Activated naive CD8-positive, alpha-beta T cell treated with anti-CD3 and anti-CD28 coated beads, Interleukin-2, amount 10 ng/mL, durations not matched to agents 7 days and 5 days (primary cell): ENCODE measurements at regions not wholly inside any gene's neighbourhood (a gene's known extent, or its start where the extent isn't known, plus 50 kb on each side); places are given as distances from the start of the nearest gene placed in this dataset.

Experiments used
- ATAC-seq: fragments of 150-1000 bp; cut with Tn5 transposase; one replicate; pipeline ENCODE4 v1.10.0; 2021; ENCODE audit warnings: low read depth, moderate library complexity
- POLR2A ChIA-PET: fragments of 350-600 bp; sonication (Branson Sonifier 250); formaldehyde crosslinking; loops from one replicate; lab custom pipeline; 2021; ENCODE audit warnings: antibody characterized with exemption; lab: Charles Lee
- DNase-seq: peaks from one replicate; pipeline ENCODE4 v3.0.0; 2021
- H3K27ac Mint-ChIP-seq: one replicate; pipeline ENCODE4 v1.8.0; 2022; ENCODE audit warnings: mild to moderate bottlenecking, mixed read lengths
- H3K27me3 Mint-ChIP-seq: one replicate; pipeline ENCODE4 v1.8.0; 2022; ENCODE audit warnings: mild to moderate bottlenecking, moderate library complexity, mixed read lengths
- H3K36me3 Mint-ChIP-seq: one replicate; pipeline ENCODE4 v1.8.0; 2021; ENCODE audit warnings: mild to moderate bottlenecking, mixed read lengths
- H3K4me1 Mint-ChIP-seq: one replicate; pipeline ENCODE4 v1.8.0; 2021; ENCODE audit warnings: mixed read lengths
- H3K4me3 Mint-ChIP-seq: one replicate; pipeline ENCODE4 v1.8.0; 2022; ENCODE audit warnings: mild to moderate bottlenecking, moderate library complexity, mixed read lengths
- H3K9me3 Mint-ChIP-seq: one replicate; pipeline ENCODE4 v1.8.0; 2021; ENCODE audit warnings: mixed read lengths

GRCh38 chr12:115324949-115325593 lies 641.1 kb upstream of the TBX3 start:
- Mint-ChIP-seq H3K36me3 (no peaks in the 10 kb centered on the region), H3K27me3 (no peaks in the 10 kb centered on the region), H3K4me3 (no peak overlapping the region), H3K4me1 (no peaks in the 10 kb centered on the region), H3K9me3 (peaks cover 4% of the 10 kb centered on the region), H3K27ac (no peak overlapping the region)
- ATAC-seq, result no peak
- no peak for DNase-seq
- POLR2A ChIA-PET, result no interaction called here

- no peak for ATAC-seq
- Mint-ChIP-seq H3K9me3 (peaks cover 4% of the 10 kb centered on the region), H3K4me3 (no peak overlapping the region), H3K27ac (no peak overlapping the region), H3K27me3 (no peaks in the 10 kb centered on the region), H3K4me1 (no peaks in the 10 kb centered on the region), H3K36me3 (no peaks in the 10 kb centered on the region)
- POLR2A ChIA-PET, result no interaction called here
- DNase-seq, result no peak
These were observed 639.4 kb upstream of the TBX3 start for GRCh38 chr12:115323223-115323905.

- DNase-seq, result no peak
- Mint-ChIP-seq H3K9me3 (peaks cover 4% of the 10 kb centered on the region), H3K27ac (no peak overlapping the region), H3K36me3 (no peaks in the 10 kb centered on the region), H3K4me3 (no peak overlapping the region), H3K4me1 (no peaks in the 10 kb centered on the region), H3K27me3 (no peaks in the 10 kb centered on the region)
- ATAC-seq, result no peak
- POLR2A ChIA-PET, result no interaction called here
These were observed 638.3 kb upstream of the TBX3 start for GRCh38 chr12:115322275-115322674.

GRCh38 chr12:115320967-115321366 lies 637.0 kb upstream of the TBX3 start:
- no peaks in the 10 kb centered on the region for H3K36me3 Mint-ChIP-seq
- H3K27me3 Mint-ChIP-seq, result no peaks in the 10 kb centered on the region
- ATAC-seq (no peak), DNase-seq (no peak)
- no peaks in the 10 kb centered on the region for H3K4me1 Mint-ChIP-seq
- H3K4me3 Mint-ChIP-seq, result no peak overlapping the region
- POLR2A ChIA-PET, result no interaction called here
- no peak overlapping the region for H3K27ac Mint-ChIP-seq
- peaks cover 8% of the 10 kb centered on the region for H3K9me3 Mint-ChIP-seq

- no peaks in the 10 kb centered on the region for H3K27me3 Mint-ChIP-seq
- no peak overlapping the region for H3K27ac Mint-ChIP-seq
- H3K9me3 Mint-ChIP-seq, result peaks cover 8% of the 10 kb centered on the region
- DNase-seq, result no peak
- no peak overlapping the region for H3K4me3 Mint-ChIP-seq
- POLR2A ChIA-PET, result no interaction called here
- H3K36me3 Mint-ChIP-seq, result no peaks in the 10 kb centered on the region
- H3K4me1 Mint-ChIP-seq, result no peaks in the 10 kb centered on the region
- ATAC-seq, result no peak
These were observed 636.5 kb upstream of the TBX3 start for GRCh38 chr12:115320451-115320850.

- no peaks in the 10 kb centered on the region for H3K27me3 Mint-ChIP-seq
- no peak overlapping the region for H3K4me3 Mint-ChIP-seq
- no peak overlapping the region for H3K27ac Mint-ChIP-seq
- no peaks in the 10 kb centered on the region for H3K4me1 Mint-ChIP-seq
- POLR2A ChIA-PET, result no interaction called here
- no peak for ATAC-seq
- no peak for DNase-seq
- no peaks in the 10 kb centered on the region for H3K36me3 Mint-ChIP-seq
- peaks cover 8% of the 10 kb centered on the region for H3K9me3 Mint-ChIP-seq
These were observed 635.6 kb upstream of the TBX3 start for GRCh38 chr12:115319446-115320040.

GRCh38 chr12:115313929-115314328 lies 630.0 kb upstream of the TBX3 start:
- Mint-ChIP-seq H3K9me3 (peaks cover 3% of the 10 kb centered on the region), H3K27me3 (no peaks in the 10 kb centered on the region), H3K4me1 (no peaks in the 10 kb centered on the region), H3K27ac (no peak overlapping the region), H3K36me3 (no peaks in the 10 kb centered on the region), H3K4me3 (no peak overlapping the region)
- no peak for ATAC-seq
- POLR2A ChIA-PET, result no interaction called here
- DNase-seq, result no peak

GRCh38 chr12:115312901-115313300 lies 628.9 kb upstream of the TBX3 start:
- no peak overlapping the region for H3K27ac Mint-ChIP-seq
- ATAC-seq (no peak), DNase-seq (no peak)
- H3K27me3 Mint-ChIP-seq, result no peaks in the 10 kb centered on the region
- no peak overlapping the region for H3K4me3 Mint-ChIP-seq
- H3K36me3 Mint-ChIP-seq, result no peaks in the 10 kb centered on the region
- H3K4me1 Mint-ChIP-seq, result no peaks in the 10 kb centered on the region
- peaks cover 3% of the 10 kb centered on the region for H3K9me3 Mint-ChIP-seq
- POLR2A ChIA-PET, result no interaction called here

- no peak overlapping the region for H3K27ac Mint-ChIP-seq
- no peaks in the 10 kb centered on the region for H3K27me3 Mint-ChIP-seq
- ATAC-seq (no peak), DNase-seq (no peak)
- no peaks in the 10 kb centered on the region for H3K4me1 Mint-ChIP-seq
- POLR2A ChIA-PET, result no interaction called here
- H3K9me3 Mint-ChIP-seq, result peaks cover 3% of the 10 kb centered on the region
- H3K4me3 Mint-ChIP-seq, result no peak overlapping the region
- H3K36me3 Mint-ChIP-seq, result no peaks in the 10 kb centered on the region
These were observed 627.9 kb upstream of the TBX3 start for GRCh38 chr12:115311875-115312274.

- Mint-ChIP-seq H3K27ac (no peak overlapping the region), H3K4me3 (no peak overlapping the region), H3K9me3 (no peaks in the 10 kb centered on the region), H3K27me3 (no peaks in the 10 kb centered on the region), H3K4me1 (no peaks in the 10 kb centered on the region), H3K36me3 (no peaks in the 10 kb centered on the region)
- no peak for DNase-seq
- POLR2A ChIA-PET, result no interaction called here
- ATAC-seq, result no peak
These were observed 624.9 kb upstream of the TBX3 start for GRCh38 chr12:115308918-115309317.

- POLR2A ChIA-PET, result no interaction called here
- Mint-ChIP-seq H3K4me3 (no peak overlapping the region), H3K9me3 (no peaks in the 10 kb centered on the region), H3K27ac (no peak overlapping the region), H3K27me3 (no peaks in the 10 kb centered on the region), H3K4me1 (no peaks in the 10 kb centered on the region), H3K36me3 (no peaks in the 10 kb centered on the region)
- no peak for DNase-seq
- ATAC-seq, result no peak
These were observed 622.4 kb upstream of the TBX3 start for GRCh38 chr12:115306380-115306779.

GRCh38 chr12:115305867-115306266 lies 621.9 kb upstream of the TBX3 start:
- H3K4me3 Mint-ChIP-seq, result no peak overlapping the region
- no peaks in the 10 kb centered on the region for H3K27me3 Mint-ChIP-seq
- no peak for DNase-seq
- no peaks in the 10 kb centered on the region for H3K4me1 Mint-ChIP-seq
- ATAC-seq, result no peak
- H3K27ac Mint-ChIP-seq, result no peak overlapping the region
- H3K9me3 Mint-ChIP-seq, result no peaks in the 10 kb centered on the region
- H3K36me3 Mint-ChIP-seq, result no peaks in the 10 kb centered on the region
- POLR2A ChIA-PET, result no interaction called here

- H3K36me3 Mint-ChIP-seq, result no peaks in the 10 kb centered on the region
- H3K27ac Mint-ChIP-seq, result no peak overlapping the region
- POLR2A ChIA-PET, result no interaction called here
- H3K9me3 Mint-ChIP-seq, result no peaks in the 10 kb centered on the region
- no peak for ATAC-seq
- H3K4me1 Mint-ChIP-seq, result no peaks in the 10 kb centered on the region
- no peaks in the 10 kb centered on the region for H3K27me3 Mint-ChIP-seq
- no peak overlapping the region for H3K4me3 Mint-ChIP-seq
- no peak for DNase-seq
These were observed 621.3 kb upstream of the TBX3 start for GRCh38 chr12:115305275-115305674.

GRCh38 chr12:115303723-115304309 lies 619.8 kb upstream of the TBX3 start:
- no peaks in the 10 kb centered on the region for H3K27me3 Mint-ChIP-seq
- no peak overlapping the region for H3K4me3 Mint-ChIP-seq
- H3K4me1 Mint-ChIP-seq, result no peaks in the 10 kb centered on the region
- POLR2A ChIA-PET, result no interaction called here
- ATAC-seq, result no peak
- DNase-seq, result no peak
- H3K27ac Mint-ChIP-seq, result no peak overlapping the region
- H3K9me3 Mint-ChIP-seq, result no peaks in the 10 kb centered on the region
- no peaks in the 10 kb centered on the region for H3K36me3 Mint-ChIP-seq
